ENCODE measurements at regions not wholly inside any gene's neighbourhood (a gene's known extent, or its start where the extent isn't known, plus 50 kb on each side); places are given as distances from the start of the nearest gene placed in this dataset.

DNA sequence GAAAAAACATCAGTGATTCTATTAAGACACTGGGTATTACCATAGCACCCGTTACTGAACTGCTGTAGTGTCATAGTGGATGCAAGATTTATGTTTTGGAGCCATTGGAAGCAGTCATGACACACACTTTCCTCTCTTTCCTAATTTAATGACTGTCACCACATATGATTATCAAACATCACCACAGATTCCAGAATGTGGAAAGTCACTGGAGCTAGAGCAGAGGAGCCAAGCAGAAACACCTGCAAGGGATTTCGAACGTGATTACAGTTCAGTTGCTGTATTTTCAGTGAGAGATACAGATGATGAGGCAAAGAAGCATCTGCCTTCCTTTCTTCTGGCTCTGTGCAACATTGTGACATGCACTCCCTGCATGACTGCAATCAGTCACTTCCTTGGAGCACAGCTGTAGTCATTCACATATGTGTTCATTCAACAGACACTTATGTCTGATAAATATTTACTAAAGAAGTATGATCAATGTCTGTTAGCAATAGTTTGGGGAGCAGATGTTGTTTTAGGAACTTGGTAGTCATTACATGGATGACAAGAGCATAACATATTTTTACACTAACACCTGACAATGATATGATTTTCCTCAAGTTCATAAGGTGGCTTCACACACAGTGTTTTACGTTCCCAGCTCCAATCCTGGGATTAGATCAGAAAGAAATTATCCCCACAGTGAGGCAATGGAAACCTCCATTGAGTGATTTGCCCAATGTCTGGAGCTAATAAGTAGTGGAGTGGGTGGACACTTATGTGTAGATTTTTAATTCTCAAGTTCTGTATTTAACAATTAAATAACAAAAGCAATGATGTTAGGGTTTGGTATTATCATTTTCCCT, 416.6 kb downstream of the PLCL1 start:
- TF ChIP-seq, protein P1, sequence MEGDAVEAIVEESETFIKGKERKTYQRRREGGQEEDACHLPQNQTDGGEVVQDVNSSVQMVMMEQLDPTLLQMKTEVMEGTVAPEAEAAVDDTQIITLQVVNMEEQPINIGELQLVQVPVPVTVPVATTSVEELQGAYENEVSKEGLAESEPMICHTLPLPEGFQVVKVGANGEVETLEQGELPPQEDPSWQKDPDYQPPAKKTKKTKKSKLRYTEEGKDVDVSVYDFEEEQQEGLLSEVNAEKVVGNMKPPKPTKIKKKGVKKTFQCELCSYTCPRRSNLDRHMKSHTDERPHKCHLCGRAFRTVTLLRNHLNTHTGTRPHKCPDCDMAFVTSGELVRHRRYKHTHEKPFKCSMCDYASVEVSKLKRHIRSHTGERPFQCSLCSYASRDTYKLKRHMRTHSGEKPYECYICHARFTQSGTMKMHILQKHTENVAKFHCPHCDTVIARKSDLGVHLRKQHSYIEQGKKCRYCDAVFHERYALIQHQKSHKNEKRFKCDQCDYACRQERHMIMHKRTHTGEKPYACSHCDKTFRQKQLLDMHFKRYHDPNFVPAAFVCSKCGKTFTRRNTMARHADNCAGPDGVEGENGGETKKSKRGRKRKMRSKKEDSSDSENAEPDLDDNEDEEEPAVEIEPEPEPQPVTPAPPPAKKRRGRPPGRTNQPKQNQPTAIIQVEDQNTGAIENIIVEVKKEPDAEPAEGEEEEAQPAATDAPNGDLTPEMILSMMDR (IDR thresholded peaks at IDR 0.05) = no peak
- TF ChIP-seq EP300 (IDR thresholded peaks at IDR 0.05) (no peak), POLR2AphosphoS5 (IDR thresholded peaks at IDR 0.05) (no peak), POLR2A (IDR thresholded peaks at IDR 0.05; ENCODE audit: low read depth) (no peak)

Data from esophagus muscularis mucosa (tissue), 4 donors.